Stimulated activated CD4-positive, alpha-beta T cell treated with anti-CD3 and anti-CD28 coated beads, Interleukin-15, amount 100 ng/mL, for 1 hour (primary cell): ENCODE measurements at regions not wholly inside any gene's neighbourhood (a gene's known extent, or its start where the extent isn't known, plus 50 kb on each side); places are given as distances from the start of the nearest gene placed in this dataset.

Experiments
- DNase-seq, 2 donors: peaks; one replicate each; pipeline ENCODE4 v3.0.0-alpha.2; 2020; ENCODE audit warnings: low read depth in 1 of 2, low spot score in 1 of 2

- no peak for DNase-seq
These were observed 240.4 kb upstream of the DCN start for GRCh38 chr12:91422811-91423692.

DNA sequence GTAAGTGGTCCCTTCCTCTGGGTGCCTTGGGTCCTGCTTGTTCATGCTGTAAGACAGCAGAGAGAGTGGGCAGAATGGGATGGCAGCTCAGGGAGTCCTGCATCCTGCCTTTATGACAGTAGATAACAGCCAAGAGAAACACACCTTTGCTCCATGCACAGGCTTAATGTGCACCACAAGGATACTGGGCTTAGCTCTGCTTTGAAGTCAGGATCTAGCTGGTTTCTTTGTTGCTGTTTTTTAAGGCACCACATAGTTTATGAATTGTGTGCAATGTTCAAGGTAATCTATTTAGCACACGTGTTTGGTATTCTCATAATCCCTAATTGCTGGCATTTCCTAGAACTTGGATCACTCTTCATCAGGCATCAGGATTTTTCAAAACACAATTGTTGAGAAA, 239.5 kb upstream of the DCN start:
- DNase-seq, result no peak

DNA sequence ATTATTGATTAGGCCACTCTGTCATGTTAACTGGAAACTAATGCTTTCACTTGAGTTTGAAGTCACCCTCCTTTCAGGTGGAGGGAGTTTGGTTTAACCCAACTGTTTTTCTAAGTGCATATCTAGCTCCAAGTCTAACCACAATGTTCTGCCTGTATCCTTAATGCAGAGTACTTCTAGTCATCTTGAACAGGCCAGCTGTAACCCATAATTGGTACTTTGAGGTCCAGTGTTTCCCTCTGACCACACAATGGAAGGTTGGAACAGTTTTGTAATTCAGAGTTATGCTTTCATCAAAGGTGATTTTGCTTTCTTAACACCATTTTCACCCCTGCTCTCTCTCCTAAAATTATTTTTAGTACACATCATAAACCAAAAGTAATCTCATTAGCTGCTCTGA, 237.2 kb upstream of the DCN start:
- no peak for DNase-seq

GRCh38 chr12:91418221-91419090, 235.8 kb upstream of the DCN start:
- no peak for DNase-seq

DNA sequence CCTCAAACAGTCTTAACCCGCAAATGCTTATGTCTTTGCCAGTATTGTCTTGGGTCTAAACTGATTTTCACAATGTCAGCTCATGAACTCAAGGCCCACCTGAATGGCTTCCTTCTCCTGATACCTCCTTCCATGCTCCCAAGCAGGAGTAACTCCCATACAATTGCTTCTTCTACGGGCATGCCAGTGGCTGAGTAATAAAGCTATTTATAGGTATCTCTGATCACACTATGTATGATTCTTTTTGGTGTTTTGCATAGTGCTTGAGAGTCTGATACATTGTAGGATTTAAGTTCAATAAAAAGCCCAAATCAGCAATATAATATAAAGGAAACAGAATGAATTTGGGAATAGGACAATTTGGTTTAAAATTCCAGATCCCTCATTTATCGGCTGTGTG, 235.0 kb upstream of the DCN start:
- DNase-seq, result no peak

DNA sequence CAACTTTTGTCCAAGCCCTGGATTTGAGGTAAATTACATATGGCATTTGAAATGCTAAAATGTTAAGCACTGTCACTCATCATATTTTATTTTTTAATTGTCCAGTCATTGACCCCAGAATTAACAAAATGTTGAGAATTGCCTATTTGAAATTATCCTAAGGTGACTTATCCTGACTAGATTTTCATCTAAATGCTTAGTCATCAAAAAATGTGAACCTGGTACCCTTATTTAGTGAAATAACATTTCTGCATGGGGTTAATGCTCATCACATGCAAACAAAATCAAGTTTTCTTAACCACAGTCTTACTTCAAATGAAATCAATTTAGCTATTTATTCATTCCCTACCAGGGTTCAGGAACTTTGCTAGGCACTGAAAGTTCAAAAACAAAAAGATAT, 232.0 kb upstream of the DCN start:
- no peak for DNase-seq

- no peak for DNase-seq
These were observed 231.2 kb upstream of the DCN start for GRCh38 chr12:91413581-91414546.

DNA sequence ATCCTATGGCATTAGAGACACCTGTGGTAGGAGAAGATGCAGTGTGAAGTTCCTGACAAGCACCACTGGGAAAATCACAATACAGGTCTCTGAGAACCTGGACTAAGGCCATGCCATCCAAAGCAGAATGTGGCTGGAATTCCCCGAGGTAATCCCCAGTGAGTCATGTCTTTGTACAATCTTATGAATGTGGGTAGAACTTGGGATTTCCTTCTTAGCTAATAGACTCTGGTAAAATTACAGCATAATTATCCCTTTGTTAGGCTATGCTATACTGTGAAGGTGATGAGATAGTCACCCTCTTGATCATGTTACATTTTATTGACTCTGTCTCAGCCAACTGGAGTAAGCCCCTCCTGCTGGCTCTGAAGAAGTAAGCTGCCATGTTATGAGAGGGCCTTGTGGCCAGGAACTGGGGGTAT, 224.3 kb upstream of the DCN start:
- DNase-seq, result no peak

GRCh38 chr12:91404441-91404840, 221.8 kb upstream of the DCN start:
- no peak for DNase-seq

DNA sequence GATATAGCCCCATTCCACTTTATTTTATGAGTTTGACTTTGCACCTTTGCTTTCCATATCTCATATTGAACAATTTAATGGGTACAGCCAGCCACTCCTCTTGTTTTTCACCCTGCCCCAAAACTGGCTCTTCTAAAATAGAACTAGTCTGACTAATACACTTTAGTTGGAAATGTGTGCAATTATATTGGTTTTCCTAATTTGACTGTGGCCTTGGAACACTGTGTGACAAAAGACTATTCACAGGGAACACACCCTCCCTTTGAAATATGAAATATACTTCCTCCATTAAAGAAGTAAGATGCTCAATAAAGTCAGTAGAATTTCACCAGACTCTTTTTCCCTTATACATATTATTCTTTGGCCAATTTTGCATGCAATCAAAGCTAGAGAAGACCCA, 218.6 kb upstream of the DCN start:
- DNase-seq, result no peak

- no peak for DNase-seq
These were observed 217.7 kb upstream of the DCN start for GRCh38 chr12:91400271-91400670.

GRCh38 chr12:91397866-91398532, 215.4 kb upstream of the DCN start:
- no peak for DNase-seq

- DNase-seq, result no peak
These were observed 213.7 kb upstream of the DCN start for GRCh38 chr12:91396293-91396692.

DNA sequence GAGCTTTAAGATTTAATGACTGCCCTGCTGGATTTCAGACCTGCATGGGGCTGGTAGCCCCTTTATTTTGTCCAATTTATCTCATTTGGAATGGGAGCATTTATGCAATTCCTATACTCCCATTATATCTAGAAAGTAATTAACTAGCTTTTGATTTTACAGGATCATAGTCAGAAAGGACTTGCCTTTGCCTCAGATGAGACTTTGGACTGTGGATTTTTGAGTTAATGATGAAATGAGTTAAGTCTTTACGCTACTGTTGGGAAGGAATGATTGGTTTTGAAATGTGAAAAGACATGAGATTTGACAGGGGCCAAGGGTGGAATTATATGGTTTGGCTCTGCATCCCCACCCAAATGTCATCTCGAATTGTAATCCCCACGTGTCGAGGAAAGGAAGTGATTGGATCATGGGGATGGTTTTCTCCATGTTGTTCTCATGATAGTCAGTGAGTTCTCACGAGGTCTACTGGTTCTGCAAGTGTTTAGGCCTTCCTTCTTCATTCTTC, 213.1 kb upstream of the DCN start:
- DNase-seq, result no peak

GRCh38 chr12:91394903-91395302, 212.3 kb upstream of the DCN start:
- no peak for DNase-seq

DNA sequence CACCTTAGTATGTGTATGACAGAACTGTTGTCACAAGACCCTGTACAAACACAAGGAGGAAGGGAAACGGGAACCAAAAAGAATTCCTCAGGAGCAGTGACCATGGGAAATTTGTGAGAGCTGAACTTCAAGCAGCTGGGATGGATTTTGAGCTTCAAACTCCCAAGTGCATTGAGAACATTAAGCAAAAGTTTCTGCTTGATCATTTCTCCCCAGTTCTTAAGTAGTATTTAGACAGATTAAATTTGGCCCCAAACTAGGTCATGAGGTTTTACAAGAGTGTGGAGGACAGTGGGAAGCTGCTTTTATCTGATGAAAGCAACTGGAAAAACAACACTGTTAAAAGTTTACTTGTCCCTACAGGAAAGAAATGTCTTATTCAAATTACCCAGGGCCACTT, 206.0 kb upstream of the DCN start:
- no peak for DNase-seq

DNA sequence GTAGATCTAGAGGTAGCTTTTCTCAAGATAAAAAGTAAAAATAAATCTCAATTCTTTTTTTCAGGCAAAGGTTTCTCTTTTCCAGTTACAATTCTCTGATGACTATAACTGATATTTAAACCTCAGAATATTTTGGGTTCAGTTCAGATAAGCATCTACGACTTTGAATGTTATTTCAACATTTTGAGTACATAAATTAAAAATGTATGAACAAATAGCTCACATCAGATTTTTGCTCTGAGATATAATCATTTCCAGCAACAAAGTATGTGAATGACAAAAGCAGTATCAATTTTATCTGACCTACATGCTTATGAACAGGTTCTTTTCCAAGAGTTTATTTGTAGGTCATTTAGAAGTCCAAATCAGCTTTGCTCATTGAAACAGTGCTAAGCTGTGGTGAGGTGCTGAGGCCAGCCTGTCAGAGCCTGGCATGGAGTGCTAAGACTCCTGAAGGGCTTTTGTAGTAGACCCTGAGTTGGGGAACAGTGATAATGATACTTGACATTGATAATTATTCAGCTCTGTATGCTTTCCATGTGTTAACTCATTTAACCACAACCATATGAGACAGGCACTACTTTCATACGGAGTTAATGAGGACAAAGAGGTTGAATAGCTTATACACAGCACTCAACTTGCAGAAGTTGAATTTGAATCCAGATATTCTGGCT, 205.0 kb upstream of the DCN start:
- DNase-seq, result no peak

DNA sequence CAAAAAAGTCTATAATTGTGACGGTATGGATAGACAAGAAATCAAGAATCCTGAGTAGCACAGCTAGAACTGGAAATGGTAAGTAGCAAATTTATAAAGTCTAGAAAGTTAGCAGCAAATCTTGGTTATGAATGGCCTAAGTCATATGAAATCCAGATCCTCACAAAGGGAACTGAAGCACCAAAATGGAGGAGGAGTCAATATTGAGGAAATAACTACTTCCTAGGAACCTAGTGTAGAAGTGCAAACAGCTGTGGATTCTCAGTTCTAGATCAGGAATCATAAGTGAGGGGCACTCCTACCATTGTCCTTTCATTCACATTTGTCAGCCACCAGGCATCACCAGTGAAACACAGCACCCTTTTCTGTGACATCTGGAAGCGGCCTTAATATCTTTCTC, 202.2 kb upstream of the DCN start:
- DNase-seq, result no peak

DNA sequence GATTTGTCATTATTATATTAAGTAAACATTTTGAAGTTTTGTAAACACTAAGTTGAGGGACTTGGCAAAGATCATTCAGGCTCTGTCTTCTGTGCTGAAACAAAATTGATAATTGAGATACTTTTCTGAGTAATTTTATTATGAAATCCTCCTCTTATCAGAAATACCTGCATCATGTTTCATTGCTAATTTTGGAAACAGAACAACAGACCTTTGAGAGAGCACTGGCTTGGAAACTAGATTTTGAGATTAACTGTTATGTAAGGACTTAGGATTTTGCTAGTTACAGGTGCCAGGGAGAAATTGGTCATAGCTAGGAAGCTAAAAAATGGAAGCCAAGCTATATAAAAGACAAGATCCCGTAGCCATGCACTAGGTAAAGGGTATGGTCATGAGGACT, 201.7 kb upstream of the DCN start:
- DNase-seq, result no peak

DNA sequence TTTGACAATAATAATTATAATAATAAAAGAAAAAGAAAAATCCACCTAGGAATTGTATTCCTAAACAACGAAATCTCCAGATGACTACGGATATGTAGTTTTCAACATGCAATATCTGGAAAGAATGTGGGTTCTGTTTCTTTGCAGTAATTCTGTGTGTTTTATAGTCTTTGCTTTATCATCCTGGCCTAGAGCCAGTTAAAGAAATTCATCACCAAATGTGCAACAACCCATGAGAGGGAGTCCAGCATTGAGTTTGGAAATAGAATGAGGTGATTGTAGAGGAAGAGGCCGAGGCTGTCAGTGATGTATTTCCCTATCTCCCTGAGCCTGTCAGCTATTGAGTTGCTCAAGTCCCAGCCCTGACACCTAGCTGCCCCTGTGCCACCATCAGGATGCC, 200.5 kb upstream of the DCN start:
- no peak for DNase-seq
